Naive B cell (primary cell): ENCODE measurements at regions not wholly inside any gene's neighbourhood (a gene's known extent, or its start where the extent isn't known, plus 50 kb on each side); places are given as distances from the start of the nearest gene placed in this dataset.

Experiments
- ATAC-seq, 2 donors: fragments of 150-1000 bp; cut with Tn5 transposase; 2 replicates each; pipeline ENCODE4 v1.10.0; 2021; ENCODE audit warnings: low read depth in 2 of 2, mild to moderate bottlenecking in 2 of 2, moderate library complexity in 2 of 2
- DNase-seq: peaks from one replicate; pipeline ENCODE4 v3.0.0; 2022
- H3K27ac Mint-ChIP-seq, 6 donors: one replicate each; pipeline ENCODE4 v1.8.0; 2020 to 2022; ENCODE audit warnings: mild to moderate bottlenecking in 6 of 6, mixed read lengths in 6 of 6, moderate library complexity in 5 of 6, inconsistent platforms in 2 of 6
- H3K27me3 Mint-ChIP-seq, 3 donors: one replicate each; pipeline ENCODE4 v1.8.0; 2021 to 2022; ENCODE audit warnings: mixed read lengths in 3 of 3, mild to moderate bottlenecking in 1 of 3
- H3K36me3 Mint-ChIP-seq, 2 donors: one replicate each; pipeline ENCODE4 v1.8.0; 2020 to 2022; ENCODE audit warnings: mixed read lengths in 2 of 2, inconsistent platforms in 1 of 2, mild to moderate bottlenecking in 1 of 2
- H3K4me1 Mint-ChIP-seq, 3 donors: one replicate each; pipeline ENCODE4 v1.8.0; 2020 to 2022; ENCODE audit warnings: mixed read lengths in 3 of 3, inconsistent platforms in 1 of 3, mild to moderate bottlenecking in 1 of 3, moderate library complexity in 1 of 3
- H3K4me3 Mint-ChIP-seq, 8 donors: one replicate each; pipeline ENCODE4 v1.8.0; 2020 to 2022; ENCODE audit warnings: mild to moderate bottlenecking in 8 of 8, mixed read lengths in 8 of 8, moderate library complexity in 8 of 8, inconsistent platforms in 2 of 8
- H3K9me3 Mint-ChIP-seq, 7 donors: one replicate each; pipeline ENCODE4 v1.8.0; 2020 to 2022; ENCODE audit warnings: mixed read lengths in 7 of 7, mild to moderate bottlenecking in 5 of 7, inconsistent platforms in 2 of 7, moderate library complexity in 1 of 7

DNA sequence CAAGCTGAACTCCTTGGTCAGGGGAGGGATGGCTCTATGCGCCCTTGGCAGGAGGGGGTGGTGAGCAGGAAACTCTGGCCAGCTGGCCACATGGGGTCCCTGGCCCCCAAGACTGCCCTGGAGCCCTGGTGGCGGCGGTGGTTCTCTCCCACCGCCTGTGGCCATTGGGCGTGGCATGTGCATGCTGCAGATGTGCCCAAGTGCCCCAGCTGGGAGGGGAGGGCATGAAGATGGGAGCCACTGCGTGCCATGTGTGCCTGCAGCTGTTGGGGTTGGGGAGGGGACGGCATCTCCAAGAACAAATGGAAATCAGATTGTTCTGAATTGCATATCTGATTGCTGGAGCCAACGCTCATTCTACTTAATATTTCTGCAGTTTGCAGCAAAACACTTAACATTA, 115.7 kb upstream of the IGF1 start:
- H3K4me1 Mint-ChIP-seq = no peaks in the 10 kb centered on the region
- H3K36me3 Mint-ChIP-seq = no peaks in the 10 kb centered on the region
- no peaks in the 10 kb centered on the region for H3K9me3 Mint-ChIP-seq
- ATAC-seq = no peak
- H3K4me3 Mint-ChIP-seq = no peak overlapping the region
- DNase-seq = no peak
- H3K27ac Mint-ChIP-seq = no peak overlapping the region
- peaks cover 0 to 17% (median 7%) of the 10 kb centered on the region in 3 donors for H3K27me3 Mint-ChIP-seq

DNA sequence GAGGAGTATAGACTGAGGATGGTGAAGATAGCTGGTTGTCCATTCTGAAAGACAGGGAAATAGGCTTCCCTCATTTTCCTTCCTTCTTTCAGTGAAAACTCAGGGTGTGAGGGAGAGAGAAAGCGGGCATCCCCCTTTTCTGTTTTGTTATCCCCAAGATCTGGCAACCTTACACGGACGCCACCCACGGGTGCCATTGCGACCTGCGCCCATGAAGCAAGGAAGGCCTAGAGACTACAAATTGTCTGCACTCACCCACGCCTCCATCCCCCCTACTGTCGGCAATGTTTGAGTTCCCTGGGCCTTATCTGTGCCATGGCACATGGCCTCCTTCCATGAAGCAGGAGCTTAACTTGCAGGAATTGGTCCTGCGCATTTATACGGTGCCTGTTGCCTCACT, 115.0 kb upstream of the IGF1 start:
- Mint-ChIP-seq H3K4me1 (no peaks in the 10 kb centered on the region), H3K4me3 (no peak overlapping the region), H3K36me3 (no peaks in the 10 kb centered on the region), H3K9me3 (no peaks in the 10 kb centered on the region), H3K27me3 (peaks cover 0 to 17% (median 7%) of the 10 kb centered on the region in 3 donors), H3K27ac (no peak overlapping the region)
- no peak for DNase-seq
- ATAC-seq = no peak

DNA sequence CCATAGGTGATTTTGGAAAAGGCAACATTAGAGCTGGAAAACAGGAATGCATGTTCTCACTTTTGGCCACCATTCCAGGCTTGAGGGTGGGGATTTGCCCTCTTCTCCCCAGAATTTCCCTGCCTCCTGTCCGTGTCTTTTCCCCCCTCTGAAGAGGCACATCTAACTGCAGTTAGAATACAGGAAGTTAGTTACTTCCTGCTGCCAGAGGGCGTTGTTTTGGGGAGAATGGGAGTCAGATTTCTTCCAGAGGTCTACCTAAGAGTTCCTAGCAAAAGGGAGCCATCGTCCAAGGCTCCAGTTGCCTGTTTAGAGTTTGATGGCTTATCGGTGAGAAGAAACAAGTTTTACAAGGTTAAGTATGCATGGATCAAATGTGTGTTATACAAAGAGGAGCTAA, 112.8 kb upstream of the IGF1 start:
- H3K27ac Mint-ChIP-seq = peak overlapping the region in 1 of 6 donors; percentile 39
- H3K36me3 Mint-ChIP-seq = no peaks in the 10 kb centered on the region
- ATAC-seq (no peak), DNase-seq (no peak)
- H3K27me3 Mint-ChIP-seq = peaks cover 0 to 17% (median 7%) of the 10 kb centered on the region in 3 donors
- H3K4me3 Mint-ChIP-seq = no peak overlapping the region
- no peaks in the 10 kb centered on the region for H3K9me3 Mint-ChIP-seq
- H3K4me1 Mint-ChIP-seq = no peaks in the 10 kb centered on the region

DNA sequence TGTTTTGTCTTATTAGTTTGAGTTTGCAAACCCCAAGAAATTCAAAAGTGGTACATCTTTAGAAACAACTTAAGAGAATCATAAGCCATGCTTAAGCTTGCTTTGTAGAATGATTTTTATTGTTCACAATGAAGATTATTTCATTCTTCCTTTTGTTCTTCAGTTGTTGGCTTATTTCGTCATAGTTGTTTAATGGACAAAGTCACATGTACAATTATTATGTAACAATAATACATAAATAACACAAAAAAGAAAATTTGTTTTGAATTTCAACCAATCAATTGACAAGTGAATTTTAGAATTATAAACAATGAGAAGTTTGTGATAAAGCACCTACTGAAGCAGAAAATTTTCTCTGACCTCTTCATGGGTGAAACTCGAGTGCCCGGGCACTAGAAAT, 111.8 kb upstream of the IGF1 start:
- Mint-ChIP-seq H3K4me3 (no peak overlapping the region), H3K27ac (no peak overlapping the region), H3K27me3 (peaks cover 0 to 12% (median 7%) of the 10 kb centered on the region in 3 donors), H3K36me3 (no peaks in the 10 kb centered on the region), H3K9me3 (no peaks in the 10 kb centered on the region), H3K4me1 (no peaks in the 10 kb centered on the region)
- DNase-seq (no peak), ATAC-seq (no peak)

DNA sequence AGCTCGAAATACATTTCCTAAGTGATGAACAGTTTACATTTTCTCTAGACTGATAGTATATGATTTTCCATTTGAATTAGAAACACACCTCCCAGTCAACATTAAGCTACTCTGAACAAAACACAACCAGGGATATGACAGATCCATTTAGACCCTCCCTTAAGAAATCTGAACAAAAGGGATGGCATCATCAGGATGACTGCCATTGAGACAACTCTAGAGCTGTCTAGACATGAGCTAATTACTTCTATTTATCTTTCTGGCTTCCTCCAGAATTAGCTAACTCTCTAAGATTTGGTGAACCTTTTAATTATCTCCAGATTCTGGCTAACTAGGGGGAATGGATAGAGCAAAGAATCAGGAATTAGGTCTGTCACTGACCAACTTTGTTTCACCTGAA, 92.9 kb upstream of the IGF1 start:
- no peaks in the 10 kb centered on the region for H3K36me3 Mint-ChIP-seq
- DNase-seq (no peak), ATAC-seq (no peak)
- no peaks in the 10 kb centered on the region for H3K4me1 Mint-ChIP-seq
- no peak overlapping the region for H3K4me3 Mint-ChIP-seq
- no peak overlapping the region for H3K27ac Mint-ChIP-seq
- peaks cover 0 to 4% (median 0%) of the 10 kb centered on the region in 7 donors for H3K9me3 Mint-ChIP-seq
- peaks cover 16 to 38% (median 37%) of the 10 kb centered on the region in 3 donors for H3K27me3 Mint-ChIP-seq

DNA sequence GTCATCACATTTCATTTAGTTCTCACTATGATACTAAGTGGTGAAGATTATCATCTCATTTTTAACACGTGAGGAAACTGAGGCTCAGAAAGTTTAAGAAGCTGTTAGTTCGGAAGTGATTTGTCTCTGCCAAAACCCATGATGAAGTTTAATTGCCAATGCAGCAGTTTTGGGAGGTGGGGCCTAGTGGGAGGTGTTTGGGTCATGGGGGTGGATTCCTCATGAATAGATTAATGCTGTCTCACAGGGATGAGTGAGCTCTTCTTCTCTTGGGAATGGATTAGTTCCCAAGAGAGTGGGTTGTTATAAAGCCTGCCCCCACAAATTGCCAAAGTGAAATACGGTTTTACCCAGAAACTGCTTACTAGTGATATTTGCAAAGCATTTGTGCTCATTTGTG, 91.5 kb upstream of the IGF1 start:
- no peak overlapping the region for H3K27ac Mint-ChIP-seq
- H3K4me3 Mint-ChIP-seq = no peak overlapping the region
- H3K4me1 Mint-ChIP-seq = no peaks in the 10 kb centered on the region
- peaks cover 16 to 32% (median 28%) of the 10 kb centered on the region in 3 donors for H3K27me3 Mint-ChIP-seq
- no peaks in the 10 kb centered on the region for H3K36me3 Mint-ChIP-seq
- H3K9me3 Mint-ChIP-seq = peaks cover 0 to 4% (median 0%) of the 10 kb centered on the region in 7 donors
- DNase-seq = no peak
- no peak for ATAC-seq

DNA sequence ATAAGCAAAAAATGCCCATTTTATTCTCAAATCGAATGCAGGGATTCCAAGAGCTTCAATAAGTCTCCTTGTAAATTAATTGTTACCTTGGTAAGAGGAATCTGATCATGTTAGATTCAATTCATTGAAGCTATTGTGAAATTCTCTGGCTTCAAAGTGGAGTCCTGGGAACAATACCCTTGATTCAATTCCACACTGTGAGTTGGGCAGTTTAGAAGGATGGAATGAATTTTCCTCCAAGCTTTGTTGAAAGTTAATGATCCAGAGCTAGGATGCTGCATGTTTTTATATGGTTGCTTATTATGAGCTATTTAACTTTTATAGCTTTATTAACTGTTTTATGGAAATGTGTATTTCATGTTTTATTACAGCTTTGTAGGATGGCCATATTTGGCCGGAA, 89.9 kb upstream of the IGF1 start:
- H3K4me1 Mint-ChIP-seq = no peaks in the 10 kb centered on the region
- DNase-seq = no peak
- ATAC-seq = no peak
- peaks cover 6 to 22% (median 16%) of the 10 kb centered on the region in 3 donors for H3K27me3 Mint-ChIP-seq
- H3K27ac Mint-ChIP-seq = no peak overlapping the region
- H3K4me3 Mint-ChIP-seq = no peak overlapping the region
- H3K36me3 Mint-ChIP-seq = no peaks in the 10 kb centered on the region
- H3K9me3 Mint-ChIP-seq = peaks cover 2 to 6% (median 3%) of the 10 kb centered on the region in 7 donors

DNA sequence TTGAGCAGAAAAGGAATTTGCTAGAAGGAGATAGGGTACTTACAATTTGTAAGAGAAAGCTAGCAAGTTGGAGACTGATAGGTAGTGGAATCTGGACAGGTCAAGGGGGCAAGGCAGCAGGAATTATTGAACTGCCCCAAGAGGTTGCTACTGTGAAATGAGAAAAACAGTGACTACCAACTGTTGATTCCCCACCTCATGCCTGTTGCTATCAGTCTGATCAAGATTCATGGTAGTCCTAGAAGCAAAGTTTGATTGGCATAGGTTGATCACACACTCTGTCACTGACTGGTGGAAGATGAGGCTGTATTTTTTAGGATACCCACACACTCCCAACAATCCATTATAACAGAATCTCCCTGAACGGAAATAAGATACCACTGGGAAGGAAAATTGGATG, 89.4 kb upstream of the IGF1 start:
- Mint-ChIP-seq H3K36me3 (no peaks in the 10 kb centered on the region), H3K4me3 (no peak overlapping the region), H3K27ac (no peak overlapping the region), H3K9me3 (peaks cover 2 to 8% (median 3%) of the 10 kb centered on the region in 7 donors), H3K4me1 (no peaks in the 10 kb centered on the region), H3K27me3 (peaks cover 6 to 21% (median 14%) of the 10 kb centered on the region in 3 donors)
- ATAC-seq = no peak
- no peak for DNase-seq

DNA sequence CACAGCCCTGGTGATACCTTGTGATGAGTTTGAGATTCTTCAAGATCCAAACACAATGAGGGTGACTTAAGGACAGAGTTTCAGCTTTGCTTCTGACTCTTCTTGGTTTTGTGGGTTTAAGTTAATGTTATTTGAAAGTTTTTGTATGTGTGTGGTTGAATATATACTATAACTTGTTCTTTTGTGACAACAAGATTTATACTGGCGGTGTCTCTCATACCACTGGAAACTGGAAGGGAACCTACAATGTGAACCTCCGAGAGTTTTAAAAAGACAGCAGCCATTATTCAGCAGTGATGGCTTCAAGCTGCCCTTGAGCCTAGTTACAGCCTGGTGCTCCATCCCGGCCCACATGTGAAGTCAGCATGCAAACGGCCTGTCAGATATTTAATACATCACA, 87.9 kb upstream of the IGF1 start:
- ATAC-seq = no peak
- H3K27me3 Mint-ChIP-seq = peaks cover 4 to 11% (median 6%) of the 10 kb centered on the region in 3 donors

DNA sequence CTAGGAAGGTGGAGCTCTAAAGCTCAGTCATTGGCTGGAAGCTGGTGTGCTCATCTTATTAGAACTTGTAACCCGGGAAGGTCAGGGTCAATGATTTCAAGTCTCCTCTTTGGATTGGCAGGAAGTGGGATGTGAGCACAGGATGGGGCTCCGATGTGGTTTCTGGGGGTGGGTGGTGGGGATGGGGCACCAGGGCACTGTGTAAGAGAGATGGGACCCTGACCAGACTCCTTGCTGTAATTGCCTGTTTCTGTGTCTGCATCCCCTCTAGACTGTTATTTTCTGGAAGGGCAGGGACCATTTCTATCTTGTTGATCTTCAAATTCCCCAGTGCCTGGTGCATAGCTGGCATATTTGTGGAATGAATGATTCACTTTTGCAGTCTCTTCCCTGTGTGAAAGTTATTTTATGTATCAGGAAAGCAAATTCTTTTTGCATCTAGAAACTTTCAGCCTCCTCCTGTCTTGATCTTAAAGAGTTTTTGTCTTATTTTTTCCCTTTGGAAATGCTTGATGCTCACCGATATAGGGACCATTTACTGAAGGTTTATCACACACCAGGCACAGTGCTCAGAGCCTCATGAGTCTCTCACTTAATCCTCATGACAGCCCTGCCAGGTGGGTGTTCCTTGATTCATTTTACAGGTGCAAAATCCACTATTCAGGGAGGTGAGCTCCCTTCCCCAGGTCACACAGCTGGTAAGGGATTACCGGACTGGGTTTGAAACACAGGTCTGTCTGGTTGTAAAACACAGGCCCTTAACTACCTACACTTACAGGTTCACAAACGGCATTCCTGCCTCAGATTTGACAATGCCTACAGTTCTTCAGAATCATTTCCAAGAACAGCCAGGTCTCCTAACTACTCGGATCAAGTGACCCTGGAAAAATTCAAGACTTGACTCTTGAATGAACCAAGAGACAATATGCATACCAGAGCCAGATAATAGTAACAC, 86.9 kb upstream of the IGF1 start:
- H3K27me3 Mint-ChIP-seq = peaks cover 0 to 3% (median 2%) of the 10 kb centered on the region in 3 donors
- no peak overlapping the region for H3K4me3 Mint-ChIP-seq
- DNase-seq = no peak
- H3K36me3 Mint-ChIP-seq = no peaks in the 10 kb centered on the region
- H3K27ac Mint-ChIP-seq = no peak overlapping the region
- H3K9me3 Mint-ChIP-seq = peaks cover 0 to 8% (median 3%) of the 10 kb centered on the region in 7 donors
- ATAC-seq = no peak
- H3K4me1 Mint-ChIP-seq = no peaks in the 10 kb centered on the region

More for the DNA sequence above, 87.9 kb upstream of the IGF1 start:
- Mint-ChIP-seq H3K4me1 (no peaks in the 10 kb centered on the region), H3K4me3 (no peak overlapping the region), H3K36me3 (no peaks in the 10 kb centered on the region), H3K9me3 (peaks cover 0 to 8% (median 3%) of the 10 kb centered on the region in 7 donors), H3K27ac (peak overlapping the region in 1 of 6 donors; percentile 56)
- DNase-seq = no peak

DNA sequence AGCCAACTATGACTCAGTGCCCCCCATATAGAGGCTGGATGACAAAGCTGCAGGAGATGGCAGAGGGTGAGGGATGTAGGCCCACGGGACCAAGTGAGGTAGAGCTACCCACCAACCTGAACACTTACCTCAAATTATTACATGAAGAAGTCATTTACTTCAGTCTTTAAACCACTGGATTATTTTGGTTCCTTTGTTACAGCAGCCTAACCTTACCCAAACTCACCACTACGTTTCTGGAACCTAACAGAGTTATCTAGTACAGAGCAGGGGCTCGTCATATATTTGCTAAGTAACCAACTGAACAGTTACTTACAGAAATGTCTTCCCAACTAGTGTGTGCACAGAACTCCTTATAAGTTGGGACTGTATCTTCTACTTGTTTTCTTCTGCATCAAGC, 85.2 kb upstream of the IGF1 start:
- no peaks in the 10 kb centered on the region for H3K36me3 Mint-ChIP-seq
- peaks cover 0 to 8% (median 3%) of the 10 kb centered on the region in 7 donors for H3K9me3 Mint-ChIP-seq
- no peaks in the 10 kb centered on the region for H3K27me3 Mint-ChIP-seq
- H3K27ac Mint-ChIP-seq = no peak overlapping the region
- no peak for DNase-seq
- no peak overlapping the region for H3K4me3 Mint-ChIP-seq
- H3K4me1 Mint-ChIP-seq = no peaks in the 10 kb centered on the region
- no peak for ATAC-seq

DNA sequence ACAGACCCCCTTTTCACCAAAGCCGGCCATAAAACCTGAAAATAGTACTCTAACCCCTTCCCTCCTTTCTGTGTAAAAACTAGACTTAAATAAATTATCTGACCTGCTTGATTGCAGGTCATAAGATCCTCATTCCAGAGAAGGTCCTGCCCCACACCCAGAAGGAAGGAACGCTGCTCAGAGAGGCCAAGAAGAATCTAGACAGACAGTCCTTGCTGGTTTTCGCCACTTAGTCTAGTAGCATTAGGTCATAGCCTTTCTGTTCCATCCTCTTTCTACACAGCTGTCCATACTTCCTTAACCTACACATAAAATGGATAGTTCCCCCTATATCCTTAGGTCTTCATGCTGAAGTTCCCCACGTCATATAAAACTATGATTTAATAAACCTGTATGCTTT, 83.7 kb upstream of the IGF1 start:
- peaks cover 0 to 12% (median 0%) of the 10 kb centered on the region in 3 donors for H3K27me3 Mint-ChIP-seq
- peaks cover 0 to 12% (median 3%) of the 10 kb centered on the region in 7 donors for H3K9me3 Mint-ChIP-seq
- no peaks in the 10 kb centered on the region for H3K36me3 Mint-ChIP-seq
- DNase-seq (no peak), ATAC-seq (no peak)
- no peaks in the 10 kb centered on the region for H3K4me1 Mint-ChIP-seq
- no peak overlapping the region for H3K27ac Mint-ChIP-seq
- no peak overlapping the region for H3K4me3 Mint-ChIP-seq

DNA sequence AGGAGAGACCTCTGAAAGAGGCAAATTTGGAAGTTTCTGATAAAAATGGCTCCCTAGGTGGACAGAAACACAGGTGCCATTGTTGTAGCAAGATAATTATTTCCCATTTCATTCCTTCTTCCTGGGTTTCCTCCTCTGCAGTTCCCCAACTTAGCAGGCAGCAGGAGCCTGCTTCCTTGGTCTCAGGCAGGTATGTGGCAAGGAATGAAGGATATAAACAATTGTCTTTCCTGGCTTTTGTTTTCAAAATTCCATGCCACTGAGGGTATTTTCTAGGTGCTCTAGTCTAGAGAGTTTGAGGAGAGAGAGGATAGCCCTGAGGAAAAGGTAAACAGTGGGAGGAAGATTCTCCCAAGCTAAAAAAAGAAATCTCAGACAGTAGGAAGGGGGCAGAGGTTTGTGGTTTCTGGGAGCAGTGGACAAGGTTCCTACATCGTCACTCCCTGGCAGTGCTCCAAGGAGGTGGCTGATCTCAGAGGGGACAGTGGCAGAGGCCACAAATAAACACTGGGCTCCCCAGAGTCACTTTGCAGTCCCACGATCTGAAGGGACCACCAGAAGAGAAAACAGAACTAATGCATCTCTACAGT, 82.6 kb upstream of the IGF1 start:
- Mint-ChIP-seq H3K4me3 (no peak overlapping the region), H3K36me3 (no peaks in the 10 kb centered on the region), H3K27me3 (peaks cover 0 to 12% (median 5%) of the 10 kb centered on the region in 3 donors), H3K4me1 (no peaks in the 10 kb centered on the region), H3K27ac (no peak overlapping the region), H3K9me3 (peaks cover 0 to 12% (median 3%) of the 10 kb centered on the region in 7 donors)
- DNase-seq (no peak), ATAC-seq (no peak)

DNA sequence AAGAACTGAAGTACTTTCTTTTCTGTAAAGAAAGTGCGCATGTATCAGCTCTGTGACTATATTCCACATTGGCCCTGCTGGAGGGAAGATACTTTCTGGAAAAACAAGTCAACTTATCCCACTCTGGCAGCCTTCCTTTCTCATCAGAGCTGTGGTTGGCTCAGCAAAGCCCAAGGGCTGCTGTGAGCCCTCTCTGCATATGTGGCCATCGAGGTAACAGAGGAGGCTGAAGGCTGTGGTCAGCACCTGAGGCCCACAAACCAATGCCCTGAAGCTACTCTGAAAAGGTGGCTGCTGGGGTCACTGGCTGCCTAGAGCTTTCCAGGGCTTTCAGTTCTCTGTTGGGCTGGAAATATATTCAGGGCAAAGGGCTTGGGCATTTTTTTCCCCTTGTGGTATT, 70.8 kb upstream of the IGF1 start:
- ATAC-seq (no peak), DNase-seq (no peak)
- Mint-ChIP-seq H3K9me3 (no peaks in the 10 kb centered on the region), H3K4me1 (no peaks in the 10 kb centered on the region), H3K4me3 (no peak overlapping the region), H3K27ac (no peak overlapping the region), H3K36me3 (no peaks in the 10 kb centered on the region), H3K27me3 (peaks cover 0 to 12% (median under 1%) of the 10 kb centered on the region in 3 donors)
